Breast epithelium (tissue), 3 donors: ENCODE measurements at regions not wholly inside any gene's neighbourhood (a gene's known extent, or its start where the extent isn't known, plus 50 kb on each side); places are given as distances from the start of the nearest gene placed in this dataset.

ENCODE experiments used
- POLR2AphosphoS5 ChIP-seq, 3 donors: sonication (generic); formaldehyde crosslinking; IDR thresholded peaks; one replicate each; pipeline ENCODE4 v1.6.1; 2017; ENCODE audit warnings: antibody characterized with exemption in 3 of 3
- TF ChIP-seq, protein P1 (sequence below), 3 donors: fragments of 450-650 bp; IDR thresholded peaks; one replicate each; pipeline ENCODE4 v1.5.1; 2016 to 2017; ENCODE audit warnings: antibody characterized with exemption in 3 of 3, mild to moderate bottlenecking in 3 of 3, moderate library complexity in 3 of 3

DNA sequence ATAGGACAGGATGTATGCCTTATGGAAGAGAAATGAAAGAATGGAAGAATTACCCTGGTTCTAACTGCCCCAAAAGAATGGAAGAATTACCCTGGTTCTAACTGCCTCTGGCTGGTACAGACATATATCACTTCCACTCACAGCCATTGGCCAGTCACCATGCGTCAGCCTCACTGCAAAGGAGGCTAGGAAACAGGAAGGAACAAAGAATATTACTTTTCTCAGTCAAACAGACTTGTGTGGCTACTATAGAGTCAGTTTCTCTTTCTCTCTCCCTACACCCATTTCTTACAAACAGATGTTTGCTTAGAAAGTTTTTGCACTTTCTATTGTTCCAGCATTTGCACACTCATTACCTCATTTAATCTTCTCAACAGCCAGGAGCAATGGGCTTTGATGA is 1111.1 kb upstream of the KLHL29 start:
- TF ChIP-seq, protein P1, sequence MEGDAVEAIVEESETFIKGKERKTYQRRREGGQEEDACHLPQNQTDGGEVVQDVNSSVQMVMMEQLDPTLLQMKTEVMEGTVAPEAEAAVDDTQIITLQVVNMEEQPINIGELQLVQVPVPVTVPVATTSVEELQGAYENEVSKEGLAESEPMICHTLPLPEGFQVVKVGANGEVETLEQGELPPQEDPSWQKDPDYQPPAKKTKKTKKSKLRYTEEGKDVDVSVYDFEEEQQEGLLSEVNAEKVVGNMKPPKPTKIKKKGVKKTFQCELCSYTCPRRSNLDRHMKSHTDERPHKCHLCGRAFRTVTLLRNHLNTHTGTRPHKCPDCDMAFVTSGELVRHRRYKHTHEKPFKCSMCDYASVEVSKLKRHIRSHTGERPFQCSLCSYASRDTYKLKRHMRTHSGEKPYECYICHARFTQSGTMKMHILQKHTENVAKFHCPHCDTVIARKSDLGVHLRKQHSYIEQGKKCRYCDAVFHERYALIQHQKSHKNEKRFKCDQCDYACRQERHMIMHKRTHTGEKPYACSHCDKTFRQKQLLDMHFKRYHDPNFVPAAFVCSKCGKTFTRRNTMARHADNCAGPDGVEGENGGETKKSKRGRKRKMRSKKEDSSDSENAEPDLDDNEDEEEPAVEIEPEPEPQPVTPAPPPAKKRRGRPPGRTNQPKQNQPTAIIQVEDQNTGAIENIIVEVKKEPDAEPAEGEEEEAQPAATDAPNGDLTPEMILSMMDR (IDR thresholded peaks at IDR 0.05), result no peak
- no peak for TF ChIP-seq POLR2AphosphoS5 (IDR thresholded peaks at IDR 0.05)
